ENCODE measurements at regions not wholly inside any gene's neighbourhood (a gene's known extent, or its start where the extent isn't known, plus 50 kb on each side); places are given as distances from the start of the nearest gene placed in this dataset.

DNA sequence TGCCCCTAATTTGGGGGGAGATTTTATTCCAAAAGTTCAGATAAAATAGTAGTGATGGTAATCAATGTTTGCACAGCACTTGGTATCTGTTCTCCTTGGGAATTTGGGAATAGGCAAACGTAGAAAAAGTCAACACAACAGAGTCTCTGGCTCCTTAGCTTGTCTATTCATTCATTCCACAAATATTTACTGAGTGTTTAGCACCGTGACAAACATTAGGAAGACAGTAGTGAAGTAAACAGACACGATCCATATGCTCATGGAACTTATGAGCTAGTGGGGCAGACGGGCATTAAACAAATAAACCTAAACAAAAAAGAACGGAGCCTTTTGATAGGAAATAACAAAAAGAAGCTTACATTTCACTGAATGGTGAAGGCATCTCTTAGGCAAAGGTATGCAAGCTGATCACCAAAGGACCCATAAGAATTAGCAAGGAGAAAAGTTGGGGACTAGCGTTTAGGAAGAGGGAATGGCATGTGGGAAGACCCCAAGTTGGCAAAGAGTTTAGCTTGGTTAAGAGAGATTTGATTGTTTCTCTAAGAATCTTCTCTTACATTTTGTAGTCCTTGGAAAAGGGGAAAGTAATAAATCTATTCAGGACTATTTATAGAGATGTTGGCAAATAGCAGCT is 243.9 kb upstream of the NPY start:
- TF ChIP-seq, protein P1, sequence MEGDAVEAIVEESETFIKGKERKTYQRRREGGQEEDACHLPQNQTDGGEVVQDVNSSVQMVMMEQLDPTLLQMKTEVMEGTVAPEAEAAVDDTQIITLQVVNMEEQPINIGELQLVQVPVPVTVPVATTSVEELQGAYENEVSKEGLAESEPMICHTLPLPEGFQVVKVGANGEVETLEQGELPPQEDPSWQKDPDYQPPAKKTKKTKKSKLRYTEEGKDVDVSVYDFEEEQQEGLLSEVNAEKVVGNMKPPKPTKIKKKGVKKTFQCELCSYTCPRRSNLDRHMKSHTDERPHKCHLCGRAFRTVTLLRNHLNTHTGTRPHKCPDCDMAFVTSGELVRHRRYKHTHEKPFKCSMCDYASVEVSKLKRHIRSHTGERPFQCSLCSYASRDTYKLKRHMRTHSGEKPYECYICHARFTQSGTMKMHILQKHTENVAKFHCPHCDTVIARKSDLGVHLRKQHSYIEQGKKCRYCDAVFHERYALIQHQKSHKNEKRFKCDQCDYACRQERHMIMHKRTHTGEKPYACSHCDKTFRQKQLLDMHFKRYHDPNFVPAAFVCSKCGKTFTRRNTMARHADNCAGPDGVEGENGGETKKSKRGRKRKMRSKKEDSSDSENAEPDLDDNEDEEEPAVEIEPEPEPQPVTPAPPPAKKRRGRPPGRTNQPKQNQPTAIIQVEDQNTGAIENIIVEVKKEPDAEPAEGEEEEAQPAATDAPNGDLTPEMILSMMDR (IDR thresholded peaks at IDR 0.05), result no peak
- no peak for TF ChIP-seq POLR2A (IDR thresholded peaks at IDR 0.05)
